Activated T-cell treated with anti-CD3 and anti-CD28 coated beads, Interleukin-2, amount 50 U/mL, for 1 hour (primary cell): ENCODE measurements at regions not wholly inside any gene's neighbourhood (a gene's known extent, or its start where the extent isn't known, plus 50 kb on each side); places are given as distances from the start of the nearest gene placed in this dataset.
"Not testable (repeated sequence)": the region's sequence is repeated elsewhere in the genome, so short reads cannot be mapped to it uniquely, and the experiment has no call there.

Source experiments
- DNase-seq: peaks from one replicate; pipeline ENCODE4 v3.0.0-alpha.2; 2020

- DNase-seq = no peak
Observed at GRCh38 chr7:24058953-24059352, 225.0 kb upstream of the NPY start.

- no peak for DNase-seq
Observed at GRCh38 chr7:24059775-24060174, 224.2 kb upstream of the NPY start.

- DNase-seq = no peak
Observed at GRCh38 chr7:24063721-24064120, 220.3 kb upstream of the NPY start.

- DNase-seq = no peak
Observed at GRCh38 chr7:24069751-24070150, 214.2 kb upstream of the NPY start.

- no peak for DNase-seq
Observed at GRCh38 chr7:24073651-24074420, 210.2 kb upstream of the NPY start.

GRCh38 chr7:24075426-24075810, 208.6 kb upstream of the NPY start:
- DNase-seq = no peak

GRCh38 chr7:24082826-24083225, 201.2 kb upstream of the NPY start:
- DNase-seq = no peak

GRCh38 chr7:24102988-24103387, 181.0 kb upstream of the NPY start:
- no peak for DNase-seq

GRCh38 chr7:24108906-24109376, 175.0 kb upstream of the NPY start:
- no peak for DNase-seq

GRCh38 chr7:24110056-24110455, 173.9 kb upstream of the NPY start:
- DNase-seq = no peak

- no peak for DNase-seq
Observed at GRCh38 chr7:24113506-24113905, 170.5 kb upstream of the NPY start.

- DNase-seq = no peak
Observed at GRCh38 chr7:24115661-24116060, 168.3 kb upstream of the NPY start.

GRCh38 chr7:24117903-24118499, 166.0 kb upstream of the NPY start:
- not testable (repeated sequence) for DNase-seq

GRCh38 chr7:24119852-24120251, 164.1 kb upstream of the NPY start:
- no peak for DNase-seq

GRCh38 chr7:24123076-24123475, 160.9 kb upstream of the NPY start:
- no peak for DNase-seq

GRCh38 chr7:24125765-24126164, 158.2 kb upstream of the NPY start:
- DNase-seq = no peak

- no peak for DNase-seq
Observed at GRCh38 chr7:24127930-24128329, 156.1 kb upstream of the NPY start.

GRCh38 chr7:24129597-24129996, 154.4 kb upstream of the NPY start:
- no peak for DNase-seq

GRCh38 chr7:24130631-24131030, 153.4 kb upstream of the NPY start:
- no peak for DNase-seq

- DNase-seq = no peak
Observed at GRCh38 chr7:24133691-24134090, 150.3 kb upstream of the NPY start.

GRCh38 chr7:24134535-24134934, 149.5 kb upstream of the NPY start:
- DNase-seq = no peak

GRCh38 chr7:24135003-24135817, 148.8 kb upstream of the NPY start:
- no peak for DNase-seq

- no peak for DNase-seq
Observed at GRCh38 chr7:24137338-24137737, 146.7 kb upstream of the NPY start.

GRCh38 chr7:24138343-24138742, 145.6 kb upstream of the NPY start:
- no peak for DNase-seq
